LHCN-M2 (cell line): ENCODE measurements at regions not wholly inside any gene's neighbourhood (a gene's known extent, or its start where the extent isn't known, plus 50 kb on each side); places are given as distances from the start of the nearest gene placed in this dataset.
"Not testable (repeated sequence)": the region's sequence is repeated elsewhere in the genome, so short reads cannot be mapped to it uniquely, and the experiment has no call there.

Experiments used
- DNase-seq: peaks from one replicate; pipeline ENCODE4 v3.0.0-alpha.2; 2012; ENCODE audit warnings: low read depth

- no peak for DNase-seq
These were observed 273.7 kb downstream of the SOX2 start for GRCh38 chr3:181985386-181985785.

- DNase-seq, result no peak
These were observed 276.0 kb downstream of the SOX2 start for GRCh38 chr3:181987736-181988135.

DNA sequence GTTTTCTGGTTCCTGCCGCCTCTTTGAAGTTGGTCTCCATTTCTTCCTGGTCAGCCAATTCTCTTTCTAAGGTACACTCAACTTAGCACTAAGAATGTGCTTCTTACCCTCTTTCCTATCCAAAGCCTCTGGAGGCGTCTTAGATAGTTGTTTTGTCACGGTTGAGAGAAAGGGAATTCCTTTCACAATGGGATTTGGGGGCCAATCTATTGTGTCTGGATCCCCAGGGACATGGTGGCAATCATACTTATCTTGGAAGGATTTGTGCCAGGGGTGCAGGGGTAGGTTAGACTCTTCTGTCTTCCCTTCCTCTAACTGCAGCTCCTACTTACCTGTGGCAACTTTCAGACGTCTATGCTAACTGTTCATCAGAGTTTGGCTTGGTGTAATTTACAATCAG is 287.1 kb downstream of the SOX2 start:
- no peak for DNase-seq

DNA sequence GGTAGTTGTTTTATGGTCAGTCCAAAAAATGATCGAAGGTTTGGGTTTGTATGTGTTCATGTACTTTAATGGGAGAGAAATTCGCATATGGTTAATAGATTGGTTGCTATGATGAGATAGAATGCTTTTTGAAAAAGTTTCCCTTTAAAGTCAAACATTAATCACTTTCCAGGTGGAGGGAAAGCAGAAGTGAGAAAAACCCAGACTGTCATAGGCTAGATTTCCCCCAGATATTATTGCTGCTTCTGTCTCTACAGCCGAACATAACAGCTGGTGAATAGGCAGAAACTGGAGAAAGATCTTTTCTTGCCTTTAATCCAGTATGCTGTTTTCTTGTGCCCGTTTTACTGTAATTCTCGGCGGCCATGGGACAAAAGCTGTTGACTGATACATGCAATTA is 287.6 kb downstream of the SOX2 start:
- DNase-seq, result no peak

GRCh38 chr3:182000447-182000846 is 288.7 kb downstream of the SOX2 start:
- DNase-seq, result no peak

DNA sequence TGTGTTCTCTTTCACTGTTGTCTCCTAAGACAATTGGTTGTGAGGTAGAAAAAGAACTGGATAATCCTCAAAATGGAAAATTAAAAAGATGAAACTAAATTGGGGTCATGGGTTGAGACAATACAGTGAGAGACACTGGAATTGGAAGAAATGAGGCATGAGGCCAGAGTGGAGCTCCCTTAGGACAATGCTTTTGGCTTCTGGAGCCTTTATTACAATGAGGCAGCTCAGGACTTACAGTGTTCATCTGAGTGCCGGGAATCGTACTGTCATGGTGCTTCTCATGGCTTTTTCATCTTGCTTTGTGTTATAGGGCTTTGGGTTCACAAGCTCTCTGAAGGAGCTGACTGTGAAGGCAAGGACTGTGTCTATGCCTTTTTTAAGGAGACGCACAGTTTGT is 293.5 kb downstream of the SOX2 start:
- DNase-seq, result no peak

GRCh38 chr3:182005701-182006100 is 294.0 kb downstream of the SOX2 start:
- DNase-seq, result no peak

DNA sequence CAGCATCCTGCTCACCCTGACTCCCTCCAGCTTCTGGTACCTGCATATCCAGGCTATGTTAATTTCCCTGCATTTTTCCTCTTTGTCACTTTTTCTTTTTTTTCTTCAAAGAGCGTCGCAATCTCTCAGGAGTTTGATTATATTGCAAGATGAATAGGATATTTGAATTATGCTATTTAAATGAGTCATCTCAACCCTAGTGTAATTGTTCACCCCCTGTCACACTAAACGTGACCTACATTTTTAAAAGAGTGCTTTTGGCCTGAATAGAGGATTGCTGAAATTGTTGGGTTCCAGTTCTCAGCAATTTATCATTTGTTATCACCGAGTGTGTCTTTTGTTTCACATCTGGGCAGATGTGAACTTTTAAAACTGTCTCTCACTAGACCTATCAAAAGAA is 294.7 kb downstream of the SOX2 start:
- no peak for DNase-seq

DNA sequence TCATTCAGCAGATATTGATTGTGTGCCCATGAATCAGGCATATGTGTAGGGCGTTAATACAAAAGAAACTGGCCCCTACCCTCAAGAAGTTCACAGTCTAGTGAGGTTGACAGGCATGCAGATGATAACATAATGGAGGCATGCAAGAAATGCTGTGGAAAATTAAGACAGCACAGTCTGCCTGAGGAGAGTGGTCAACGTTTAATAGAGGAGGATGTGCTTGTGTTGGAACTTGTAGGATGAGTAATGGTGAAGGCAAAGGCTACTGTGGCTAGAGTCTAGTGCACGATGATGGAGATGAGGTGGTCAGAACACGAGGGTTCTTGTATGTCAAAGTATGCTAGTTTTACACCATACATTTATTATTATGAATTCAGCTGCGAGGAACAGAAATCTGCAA is 295.7 kb downstream of the SOX2 start:
- no peak for DNase-seq

DNA sequence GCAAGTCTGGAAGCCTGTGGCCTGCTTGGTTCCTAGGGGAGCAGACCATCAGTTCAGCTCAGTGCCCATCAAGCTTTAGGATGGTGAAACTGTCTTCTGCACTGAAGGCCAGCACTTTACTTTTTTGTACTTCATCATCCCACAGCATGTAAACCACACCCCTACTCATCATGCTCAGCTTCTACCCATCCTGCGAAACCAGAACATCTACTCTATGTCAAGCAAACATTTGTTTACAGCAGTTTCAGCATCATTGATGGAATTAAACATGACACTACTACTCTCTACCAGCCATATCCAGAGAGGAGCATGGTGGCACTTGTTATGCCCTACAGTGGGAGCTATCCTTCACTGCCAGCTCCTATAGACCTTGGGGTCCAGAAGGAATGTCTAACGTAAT is 306.6 kb downstream of the SOX2 start:
- DNase-seq, result no peak

GRCh38 chr3:182019926-182020325 is 308.2 kb downstream of the SOX2 start:
- no peak for DNase-seq

DNA sequence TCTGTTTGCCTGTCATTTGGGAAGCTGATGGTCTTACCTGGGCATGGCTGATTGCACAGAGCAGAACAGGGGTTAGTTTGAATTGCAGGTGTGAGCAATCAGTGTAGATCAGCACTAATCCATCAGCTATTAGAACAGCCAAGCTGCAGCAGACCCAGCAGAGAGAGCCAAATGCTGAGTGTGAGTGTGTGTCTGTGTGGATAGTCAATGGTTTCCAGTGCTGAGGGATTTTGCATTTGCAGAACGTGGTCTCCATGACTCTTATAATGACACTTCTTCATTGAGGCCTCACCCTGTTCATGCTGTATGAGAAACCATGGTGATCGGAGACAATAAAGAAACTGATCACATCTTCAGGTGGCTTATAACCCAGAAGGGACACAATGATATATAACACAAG is 312.1 kb downstream of the SOX2 start:
- DNase-seq, result no peak

GRCh38 chr3:182027366-182027765 is 315.6 kb downstream of the SOX2 start:
- DNase-seq, result no peak

DNA sequence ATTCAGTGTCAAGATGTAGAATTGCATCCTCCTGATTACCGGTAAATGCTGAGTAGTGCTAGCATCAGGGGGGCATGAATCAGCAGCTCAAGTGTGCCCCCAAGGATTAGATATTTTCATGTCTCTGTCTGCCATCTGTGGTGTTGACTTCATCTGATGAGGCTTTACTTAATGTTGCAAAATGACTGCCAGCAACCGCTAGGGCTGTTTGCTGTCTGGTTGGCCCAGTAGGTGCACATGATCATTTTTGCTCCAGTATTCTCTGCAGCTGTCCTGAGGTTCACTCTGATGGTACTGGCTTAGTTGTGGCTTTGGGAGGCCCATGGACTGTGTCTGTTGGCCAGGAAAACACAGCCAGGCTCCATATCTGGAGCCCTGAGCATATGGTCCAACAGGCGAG is 316.4 kb downstream of the SOX2 start:
- no peak for DNase-seq

DNA sequence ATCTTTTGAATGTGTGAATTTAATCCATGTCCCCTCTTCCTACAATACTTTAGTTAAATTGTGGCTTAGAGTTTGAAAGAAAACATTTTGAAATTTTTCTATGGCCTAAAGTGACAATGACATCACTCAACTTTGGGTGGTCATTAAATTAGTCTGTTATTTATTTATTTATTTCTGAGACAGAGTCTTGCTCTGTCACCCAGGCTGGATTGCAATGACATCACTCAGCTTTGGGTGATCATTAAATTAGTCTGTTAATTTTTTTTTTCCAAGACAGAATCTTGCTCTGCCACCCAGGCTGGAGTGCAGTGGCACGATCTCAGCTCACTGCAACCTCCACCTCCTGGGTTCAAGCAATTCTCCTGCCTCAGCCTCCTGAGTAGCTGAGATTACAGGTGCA is 322.5 kb downstream of the SOX2 start:
- not testable (repeated sequence) for DNase-seq

DNA sequence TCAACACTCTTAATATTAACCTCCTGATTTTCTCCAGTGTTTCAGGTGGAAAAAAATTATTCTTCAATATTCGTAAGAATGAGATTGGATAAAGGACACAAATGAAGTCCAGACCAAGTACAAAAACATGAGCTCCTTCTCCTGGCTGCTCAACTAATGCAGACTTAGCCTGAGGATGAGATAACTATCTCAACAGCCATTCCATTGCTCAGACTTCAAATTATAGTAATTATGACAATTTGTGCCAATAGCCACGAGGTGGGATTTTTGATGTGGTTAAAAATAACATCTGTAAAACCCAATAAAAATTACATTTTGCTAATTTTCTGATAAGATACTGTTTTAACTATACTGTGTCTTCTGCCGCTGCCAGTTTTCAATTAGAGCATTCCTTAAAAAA is 323.6 kb downstream of the SOX2 start:
- DNase-seq, result no peak

- no peak for DNase-seq
These were observed 324.7 kb downstream of the SOX2 start for GRCh38 chr3:182036382-182036781.

DNA sequence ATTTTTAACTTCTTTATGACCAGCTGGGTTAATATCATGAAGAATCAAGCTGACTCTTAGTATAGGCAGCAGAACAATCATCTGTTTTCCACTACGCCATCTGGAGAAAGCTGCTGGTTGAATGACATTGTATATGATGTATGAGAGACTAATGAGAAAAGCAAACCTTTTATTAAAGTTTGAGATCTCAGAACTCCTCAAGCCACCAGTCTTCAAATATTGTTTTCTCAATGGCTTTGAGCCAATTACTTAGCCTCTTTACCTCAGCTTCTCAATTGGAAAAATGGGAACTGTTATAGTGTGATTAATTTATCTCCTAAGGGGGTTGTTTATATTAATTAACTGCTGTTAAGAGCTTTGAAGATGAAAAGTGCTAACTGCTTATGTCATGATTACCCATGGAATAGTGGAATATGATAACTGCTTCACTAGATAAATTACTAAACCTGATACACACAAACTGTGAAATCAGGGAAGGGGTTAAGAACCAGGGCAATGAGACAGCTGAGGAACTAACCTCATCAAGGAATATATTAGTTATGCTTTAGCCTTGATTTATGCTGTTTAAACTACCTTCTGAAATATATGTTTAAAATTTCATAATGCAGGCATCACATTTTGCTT is 330.1 kb downstream of the SOX2 start:
- no peak for DNase-seq

GRCh38 chr3:182045736-182046135 is 334.0 kb downstream of the SOX2 start:
- DNase-seq, result no peak

DNA sequence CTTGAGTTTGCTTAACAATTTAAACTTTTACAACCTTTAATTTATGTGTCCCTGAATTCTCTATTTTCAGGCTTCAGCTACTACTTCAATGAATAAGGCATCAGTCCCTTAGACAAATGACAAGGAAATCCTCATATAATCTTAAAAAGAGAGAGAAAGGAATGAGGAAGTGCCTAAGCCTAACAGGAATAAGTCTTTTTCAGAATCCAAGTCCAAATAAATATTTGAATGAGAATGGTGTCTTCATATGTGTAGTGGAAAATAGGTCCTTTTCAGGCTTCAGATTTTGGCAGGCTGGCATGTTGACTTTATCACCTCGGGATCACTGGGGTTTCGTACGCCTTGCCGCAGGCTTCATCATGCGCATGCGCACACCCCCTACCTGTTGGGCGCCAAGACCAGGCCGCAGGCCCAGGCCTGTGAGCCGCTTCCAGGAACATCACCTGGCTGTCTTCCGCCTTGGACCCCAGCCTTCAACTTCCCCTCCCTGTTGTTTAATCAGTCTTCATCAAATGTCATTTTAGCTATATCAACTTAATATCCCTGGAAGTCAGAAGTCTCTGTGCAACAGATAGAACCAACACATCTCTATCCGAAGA is 334.5 kb downstream of the SOX2 start:
- DNase-seq, result no peak

DNA sequence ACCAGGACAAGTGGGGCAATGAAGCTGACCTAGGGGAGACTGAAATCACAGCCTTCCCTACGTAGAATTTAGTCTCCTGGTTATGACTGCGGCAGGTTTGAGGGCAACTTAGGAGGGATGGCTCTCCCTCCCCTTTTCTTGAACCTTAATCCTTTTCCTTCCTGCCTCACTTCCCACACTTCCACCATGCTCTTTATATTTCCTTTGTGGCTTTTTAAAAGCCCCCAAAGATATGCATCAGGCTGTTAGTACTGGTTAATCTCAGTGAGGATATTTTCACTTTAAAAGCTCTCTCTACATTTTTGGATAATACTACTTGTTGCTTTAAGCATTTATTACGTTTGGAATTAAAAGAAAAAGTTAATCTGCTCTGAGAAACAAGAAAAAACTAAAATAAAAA is 339.2 kb downstream of the SOX2 start:
- no peak for DNase-seq

DNA sequence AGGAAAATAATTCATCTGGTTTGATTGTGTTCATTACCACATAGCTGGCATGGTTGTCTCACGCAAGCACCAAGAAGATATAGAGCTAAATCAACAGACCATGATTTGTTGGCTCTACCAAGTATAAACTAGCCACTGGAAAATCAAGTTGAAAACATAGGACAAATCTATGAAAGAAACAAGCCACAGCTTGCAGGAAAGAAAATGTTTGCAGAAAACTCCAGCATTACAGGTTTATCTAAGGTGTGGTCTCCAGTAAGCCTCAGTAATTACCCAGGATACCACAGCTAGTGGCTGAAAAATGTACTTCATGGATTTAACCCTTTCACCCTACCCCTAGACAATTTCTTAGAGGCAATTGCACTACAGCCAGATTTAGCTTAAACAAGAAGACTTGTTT is 340.6 kb downstream of the SOX2 start:
- no peak for DNase-seq

DNA sequence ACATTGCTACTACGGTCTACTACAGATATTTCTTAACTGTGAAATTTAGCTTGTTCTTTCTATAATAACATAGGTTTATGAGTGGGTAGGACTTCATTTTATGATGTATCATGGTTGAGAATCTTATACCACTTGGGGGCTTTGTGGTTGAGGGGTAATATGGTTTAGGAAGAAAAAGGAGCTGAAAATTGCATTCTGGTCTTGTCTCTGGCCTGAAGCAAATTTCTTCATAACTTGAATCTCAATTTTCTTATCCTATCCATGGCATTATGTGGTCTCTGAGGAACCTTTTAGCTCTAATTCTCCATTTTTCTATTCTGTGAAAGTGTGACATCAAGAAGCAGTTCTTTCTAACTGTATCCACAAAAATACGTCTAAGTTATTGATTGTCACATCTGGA is 341.0 kb downstream of the SOX2 start:
- no peak for DNase-seq

- no peak for DNase-seq
These were observed 346.8 kb downstream of the SOX2 start for GRCh38 chr3:182058488-182058887.
